Fibroblast of lung (primary cell): ENCODE measurements at regions not wholly inside any gene's neighbourhood (a gene's known extent, or its start where the extent isn't known, plus 50 kb on each side); places are given as distances from the start of the nearest gene placed in this dataset.
"Not testable (repeated sequence)": the region's sequence is repeated elsewhere in the genome, so short reads cannot be mapped to it uniquely, and the experiment has no call there.

ENCODE experiments used
- DNase-seq, 2 donors: peaks; one replicate each; pipeline versions ENCODE4 v3.0.0 to v3.0.0-alpha.2; 2010; ENCODE audit warnings: low read depth in 2 of 2
- H2AFZ ChIP-seq: 2 replicates; pipeline ENCODE4 v1.5.1; 2012; ENCODE audit warnings: low read length, control low read depth, inconsistent platforms
- H3K27ac ChIP-seq: 2 replicates; pipeline ENCODE4 v1.5.1; 2011; ENCODE audit warnings: low read length, control low read depth; ENCODE audit not compliant: insufficient read depth
- H3K27me3 ChIP-seq: 2 replicates; pipeline ENCODE4 v1.5.1; 2011; ENCODE audit warnings: mild to moderate bottlenecking, low read length; ENCODE audit not compliant: control insufficient read depth, insufficient read depth
- H3K36me3 ChIP-seq: 2 replicates; pipeline ENCODE4 v1.5.1; 2011; ENCODE audit warnings: low read length; ENCODE audit not compliant: control insufficient read depth, insufficient read depth
- H3K4me1 ChIP-seq: 2 replicates; pipeline ENCODE4 v1.5.1; 2011; ENCODE audit warnings: low read length; ENCODE audit not compliant: control insufficient read depth, insufficient read depth; ENCODE audit errors: extremely low read depth
- H3K4me2 ChIP-seq: 2 replicates; pipeline ENCODE4 v1.5.1; 2011; ENCODE audit warnings: low read length, control low read depth; ENCODE audit not compliant: insufficient read depth; ENCODE audit errors: extremely low read depth
- H3K4me3 ChIP-seq, 4 experiments: fragments of 200-600 bp in 1 of 4; sonication (generic) in 1 of 4; replicated peaks in 1 of 4; 2 replicates each; pipeline ENCODE4 v1.5.1; 2011 to 2016; ENCODE audit warnings: low read length in 4 of 4, low read depth in 3 of 4, mild to moderate bottlenecking in 3 of 4, control low read depth in 2 of 4, inconsistent platforms in 1 of 4, mixed read lengths in 1 of 4; ENCODE audit not compliant: insufficient read depth in 1 of 4; ENCODE audit errors: control extremely low read depth in 1 of 4
- H3K79me2 ChIP-seq: 2 replicates; pipeline ENCODE4 v1.5.1; 2012; ENCODE audit warnings: mild to moderate bottlenecking, low read length, inconsistent platforms; ENCODE audit not compliant: control insufficient read depth, insufficient read depth
- H3K9ac ChIP-seq: 2 replicates; pipeline ENCODE4 v1.5.1; 2011; ENCODE audit warnings: mild to moderate bottlenecking, low read length, control low read depth; ENCODE audit not compliant: insufficient read depth
- H3K9me3 ChIP-seq: 2 replicates; pipeline ENCODE4 v1.5.1; 2012; ENCODE audit warnings: low read depth, low read length; ENCODE audit not compliant: control insufficient read depth, insufficient read depth
- H4K20me1 ChIP-seq: 2 replicates; pipeline ENCODE4 v1.5.1; 2011; ENCODE audit warnings: low read length; ENCODE audit not compliant: control insufficient read depth, insufficient read depth; ENCODE audit errors: extremely low read depth
- EZH2 ChIP-seq: IDR thresholded peaks from 2 replicates; pipeline ENCODE4 v1.5.1; 2012; ENCODE audit warnings: low read length, control low read depth, mild to moderate bottlenecking; ENCODE audit errors: missing control alignments
- TF ChIP-seq, protein P1 (sequence below), 2 donors: IDR thresholded peaks in 1 of 2; conservative IDR thresholded peaks in 1 of 2; 1 replicate in 1 of 2; 2 replicates in 1 of 2; pipeline ENCODE4 v1.5.1; 2011 to 2012; ENCODE audit warnings: low read length in 2 of 2, control low read depth in 1 of 2, inconsistent platforms in 1 of 2, low read depth in 1 of 2, mild to moderate bottlenecking in 1 of 2

DNA sequence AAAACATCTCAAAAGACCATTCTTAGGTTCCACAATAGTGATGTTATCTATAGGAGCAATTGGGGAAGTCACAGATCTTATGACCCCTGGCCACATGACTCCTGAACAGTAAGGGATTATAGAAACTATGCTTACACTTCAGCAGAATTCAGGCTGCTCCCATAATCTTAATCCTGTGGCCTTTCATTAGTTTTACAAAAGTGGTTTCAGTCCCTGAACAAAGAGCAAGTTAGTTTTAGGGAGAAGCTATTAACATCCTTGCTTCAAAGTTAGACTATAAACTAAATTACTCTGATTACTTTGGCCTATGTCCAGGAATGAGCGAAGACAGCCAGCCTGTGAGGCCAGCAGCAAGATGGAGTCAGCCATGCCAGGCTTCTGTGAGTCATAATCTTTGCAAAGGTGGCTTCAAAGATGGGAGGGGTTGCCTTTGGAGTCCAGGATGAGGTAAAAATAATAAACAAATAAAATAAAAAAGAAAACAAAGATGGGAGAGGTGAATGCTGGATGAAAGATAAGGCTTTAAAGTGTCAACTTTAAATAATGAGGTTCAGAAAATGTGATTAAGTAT is 168.7 kb upstream of the NDUFV2 start:
- H3K4me3 ChIP-seq, result no peak overlapping the region
- no peak overlapping the region for H3K4me2 ChIP-seq
- H3K27me3 ChIP-seq, result no peaks in the 10 kb centered on the region
- no peak overlapping the region for H2AFZ ChIP-seq
- peaks cover 2% of the 10 kb centered on the region for H3K4me1 ChIP-seq
- no peaks in the 10 kb centered on the region for H4K20me1 ChIP-seq
- H3K36me3 ChIP-seq, result no peaks in the 10 kb centered on the region
- TF ChIP-seq, protein P1, sequence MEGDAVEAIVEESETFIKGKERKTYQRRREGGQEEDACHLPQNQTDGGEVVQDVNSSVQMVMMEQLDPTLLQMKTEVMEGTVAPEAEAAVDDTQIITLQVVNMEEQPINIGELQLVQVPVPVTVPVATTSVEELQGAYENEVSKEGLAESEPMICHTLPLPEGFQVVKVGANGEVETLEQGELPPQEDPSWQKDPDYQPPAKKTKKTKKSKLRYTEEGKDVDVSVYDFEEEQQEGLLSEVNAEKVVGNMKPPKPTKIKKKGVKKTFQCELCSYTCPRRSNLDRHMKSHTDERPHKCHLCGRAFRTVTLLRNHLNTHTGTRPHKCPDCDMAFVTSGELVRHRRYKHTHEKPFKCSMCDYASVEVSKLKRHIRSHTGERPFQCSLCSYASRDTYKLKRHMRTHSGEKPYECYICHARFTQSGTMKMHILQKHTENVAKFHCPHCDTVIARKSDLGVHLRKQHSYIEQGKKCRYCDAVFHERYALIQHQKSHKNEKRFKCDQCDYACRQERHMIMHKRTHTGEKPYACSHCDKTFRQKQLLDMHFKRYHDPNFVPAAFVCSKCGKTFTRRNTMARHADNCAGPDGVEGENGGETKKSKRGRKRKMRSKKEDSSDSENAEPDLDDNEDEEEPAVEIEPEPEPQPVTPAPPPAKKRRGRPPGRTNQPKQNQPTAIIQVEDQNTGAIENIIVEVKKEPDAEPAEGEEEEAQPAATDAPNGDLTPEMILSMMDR (conservative IDR thresholded peaks at IDR 0.05 in 1 of 2, IDR thresholded peaks at IDR 0.05 in 1 of 2; ENCODE audit: low read depth in 1 of 2, low read length in 2 of 2), result no peak
- no peak for TF ChIP-seq EZH2
- DNase-seq, result peak; percentile 51 to 53
- H3K27ac ChIP-seq, result no peak overlapping the region
- H3K79me2 ChIP-seq, result no peaks in the 10 kb centered on the region
- H3K9ac ChIP-seq, result no peak overlapping the region
- no peaks in the 10 kb centered on the region for H3K9me3 ChIP-seq

DNA sequence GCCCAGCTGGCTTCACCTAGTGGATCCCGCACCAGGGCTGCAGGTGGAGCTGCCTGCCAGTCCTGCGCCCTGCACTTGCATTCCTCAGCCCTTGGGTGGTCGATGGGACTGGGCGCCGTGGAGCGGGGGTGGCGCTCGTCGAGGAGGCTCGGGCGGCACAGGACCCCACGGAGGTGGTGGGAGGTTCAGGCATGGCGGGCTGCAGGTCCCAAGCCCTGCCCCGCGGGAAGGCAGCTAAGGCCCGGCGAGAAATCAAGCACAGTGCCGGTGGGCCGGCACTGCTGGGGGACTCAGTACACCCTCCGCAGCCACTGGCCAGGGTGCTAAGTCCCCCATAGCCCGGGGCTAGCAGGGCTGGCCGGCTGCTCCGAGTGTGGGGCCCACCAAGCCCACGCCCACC is 167.2 kb upstream of the NDUFV2 start:
- H3K4me3 ChIP-seq, H2AFZ ChIP-seq, H3K4me1 ChIP-seq, H3K36me3 ChIP-seq, H3K9ac ChIP-seq, H4K20me1 ChIP-seq, H3K79me2 ChIP-seq, H3K27ac ChIP-seq, H3K27me3 ChIP-seq, DNase-seq, H3K9me3 ChIP-seq, H3K4me2 ChIP-seq: not testable (repeated sequence)

DNA sequence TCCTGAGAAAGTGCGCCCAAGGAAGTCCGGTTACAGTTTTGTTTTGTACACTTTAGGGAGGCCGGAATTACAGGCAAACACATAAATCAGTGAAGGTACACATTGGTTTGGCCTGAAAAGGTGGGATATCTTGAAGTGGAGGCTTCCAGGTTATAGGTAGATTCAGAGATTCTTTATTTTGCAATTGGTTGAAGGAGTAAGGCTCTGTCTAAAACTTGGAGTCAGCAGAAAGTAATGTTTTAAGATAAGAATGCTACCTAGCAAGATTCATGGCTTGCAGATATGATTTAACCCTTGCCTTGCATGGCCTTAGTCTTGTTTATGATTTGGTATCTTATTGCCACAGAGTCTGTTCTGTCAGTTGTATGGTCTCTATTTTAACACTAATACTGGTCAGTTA is 165.9 kb upstream of the NDUFV2 start:
- DNase-seq, result no peak
- TF ChIP-seq EZH2, result no peak
- TF ChIP-seq, protein P1 (conservative IDR thresholded peaks at IDR 0.05 in 1 of 2, IDR thresholded peaks at IDR 0.05 in 1 of 2; ENCODE audit: low read depth in 1 of 2, low read length in 2 of 2), result no peak
- Histone ChIP-seq H4K20me1 (no peaks in the 10 kb centered on the region), H3K27me3 (no peaks in the 10 kb centered on the region), H3K4me3 (no peak overlapping the region), H3K4me1 (peaks cover 2% of the 10 kb centered on the region), H3K9ac (no peak overlapping the region), H3K4me2 (no peak overlapping the region), H3K79me2 (no peaks in the 10 kb centered on the region), H3K27ac (no peak overlapping the region), H3K9me3 (no peaks in the 10 kb centered on the region), H2AFZ (no peak overlapping the region), H3K36me3 (no peaks in the 10 kb centered on the region)
